ENCODE measurements at regions not wholly inside any gene's neighbourhood (a gene's known extent, or its start where the extent isn't known, plus 50 kb on each side); places are given as distances from the start of the nearest gene placed in this dataset.

DNA sequence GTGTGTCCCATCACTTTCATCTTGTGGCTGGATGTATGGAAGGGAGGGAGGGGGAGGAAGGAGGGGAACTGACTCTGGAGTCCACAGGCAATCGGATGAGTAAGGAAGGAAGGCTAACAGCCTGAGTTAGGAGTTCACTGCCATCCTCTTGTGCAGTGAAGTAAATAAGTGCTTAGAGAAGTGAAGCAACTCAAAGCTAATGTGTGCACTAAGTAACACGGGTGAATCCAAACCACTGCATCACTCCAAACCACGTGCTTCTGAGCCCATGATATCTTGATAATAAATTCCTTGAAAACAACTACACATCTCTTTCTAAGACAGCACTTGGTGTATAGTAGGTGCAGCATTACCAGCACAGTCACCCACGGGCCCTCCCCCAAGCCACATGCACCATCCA, 69.6 kb upstream of the OLFM1 start:
- TF ChIP-seq, protein P1, sequence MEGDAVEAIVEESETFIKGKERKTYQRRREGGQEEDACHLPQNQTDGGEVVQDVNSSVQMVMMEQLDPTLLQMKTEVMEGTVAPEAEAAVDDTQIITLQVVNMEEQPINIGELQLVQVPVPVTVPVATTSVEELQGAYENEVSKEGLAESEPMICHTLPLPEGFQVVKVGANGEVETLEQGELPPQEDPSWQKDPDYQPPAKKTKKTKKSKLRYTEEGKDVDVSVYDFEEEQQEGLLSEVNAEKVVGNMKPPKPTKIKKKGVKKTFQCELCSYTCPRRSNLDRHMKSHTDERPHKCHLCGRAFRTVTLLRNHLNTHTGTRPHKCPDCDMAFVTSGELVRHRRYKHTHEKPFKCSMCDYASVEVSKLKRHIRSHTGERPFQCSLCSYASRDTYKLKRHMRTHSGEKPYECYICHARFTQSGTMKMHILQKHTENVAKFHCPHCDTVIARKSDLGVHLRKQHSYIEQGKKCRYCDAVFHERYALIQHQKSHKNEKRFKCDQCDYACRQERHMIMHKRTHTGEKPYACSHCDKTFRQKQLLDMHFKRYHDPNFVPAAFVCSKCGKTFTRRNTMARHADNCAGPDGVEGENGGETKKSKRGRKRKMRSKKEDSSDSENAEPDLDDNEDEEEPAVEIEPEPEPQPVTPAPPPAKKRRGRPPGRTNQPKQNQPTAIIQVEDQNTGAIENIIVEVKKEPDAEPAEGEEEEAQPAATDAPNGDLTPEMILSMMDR (IDR thresholded peaks at IDR 0.05; ENCODE audit: low read length, missing control alignments) = no peak
- H3K4me3 ChIP-seq (replicated peaks; ENCODE audit: low read depth, low read length) = no peak overlapping the region

DNA sequence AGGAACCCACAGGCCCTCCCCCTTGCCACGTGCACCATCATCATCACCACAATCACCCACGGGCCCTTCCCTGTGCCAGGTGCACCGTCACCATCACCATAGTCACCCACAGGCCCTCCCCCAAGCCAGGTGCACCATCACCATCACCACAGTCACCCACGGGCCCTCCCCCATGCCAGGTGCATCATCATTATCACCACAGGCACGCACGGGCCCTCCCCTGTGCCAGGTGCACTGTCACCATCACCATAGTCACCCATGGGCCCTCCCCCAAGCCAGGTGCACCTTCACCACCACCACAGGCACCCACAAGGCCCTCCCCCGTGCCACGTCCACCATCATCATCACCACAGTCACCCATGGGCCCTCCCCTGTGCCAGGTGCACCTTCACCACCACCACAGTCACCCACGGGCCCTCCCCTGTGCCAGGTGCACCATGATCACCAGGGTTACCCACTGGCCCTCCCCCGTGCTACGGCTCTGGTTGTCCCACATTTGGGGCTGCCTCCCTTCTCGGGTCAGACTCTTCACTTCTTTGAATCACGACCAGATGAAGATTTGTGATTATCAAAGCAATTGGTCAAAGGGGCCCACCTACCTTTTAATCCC, 69.1 kb upstream of the OLFM1 start:
- no peak overlapping the region for H3K4me3 ChIP-seq (replicated peaks; ENCODE audit: low read depth, low read length)
- TF ChIP-seq, protein P1 (IDR thresholded peaks at IDR 0.05; ENCODE audit: low read length, missing control alignments) = no peak
- DNase-seq (ENCODE audit: low read depth) = no peak

More for the DNA sequence above, 69.6 kb upstream of the OLFM1 start:
- DNase-seq (ENCODE audit: low read depth) = no peak

DNA sequence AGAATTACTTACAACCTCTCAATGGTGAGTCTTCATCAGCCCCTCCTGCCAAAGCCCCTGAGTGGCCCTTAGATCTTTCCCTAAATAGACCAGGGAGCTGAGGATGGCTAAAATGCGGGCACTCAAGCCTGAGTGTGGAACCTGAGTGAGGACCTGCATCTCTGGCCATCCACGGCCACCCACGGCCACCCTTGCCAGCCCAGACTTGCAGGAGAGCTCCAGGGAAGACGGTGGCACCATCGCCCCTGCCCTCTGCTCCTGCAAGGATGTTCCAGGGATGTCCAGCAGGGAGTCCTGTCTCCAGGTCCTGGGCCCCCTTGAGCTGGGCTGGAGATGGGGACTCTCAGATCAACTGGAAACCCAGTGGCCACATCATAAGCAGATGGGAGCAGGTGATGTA, 68.2 kb upstream of the OLFM1 start:
- DNase-seq (ENCODE audit: low read depth) = no peak
- no peak overlapping the region for H3K4me3 ChIP-seq (replicated peaks; ENCODE audit: low read depth, low read length)
- TF ChIP-seq, protein P1 (IDR thresholded peaks at IDR 0.05; ENCODE audit: low read length, missing control alignments) = no peak

DNA sequence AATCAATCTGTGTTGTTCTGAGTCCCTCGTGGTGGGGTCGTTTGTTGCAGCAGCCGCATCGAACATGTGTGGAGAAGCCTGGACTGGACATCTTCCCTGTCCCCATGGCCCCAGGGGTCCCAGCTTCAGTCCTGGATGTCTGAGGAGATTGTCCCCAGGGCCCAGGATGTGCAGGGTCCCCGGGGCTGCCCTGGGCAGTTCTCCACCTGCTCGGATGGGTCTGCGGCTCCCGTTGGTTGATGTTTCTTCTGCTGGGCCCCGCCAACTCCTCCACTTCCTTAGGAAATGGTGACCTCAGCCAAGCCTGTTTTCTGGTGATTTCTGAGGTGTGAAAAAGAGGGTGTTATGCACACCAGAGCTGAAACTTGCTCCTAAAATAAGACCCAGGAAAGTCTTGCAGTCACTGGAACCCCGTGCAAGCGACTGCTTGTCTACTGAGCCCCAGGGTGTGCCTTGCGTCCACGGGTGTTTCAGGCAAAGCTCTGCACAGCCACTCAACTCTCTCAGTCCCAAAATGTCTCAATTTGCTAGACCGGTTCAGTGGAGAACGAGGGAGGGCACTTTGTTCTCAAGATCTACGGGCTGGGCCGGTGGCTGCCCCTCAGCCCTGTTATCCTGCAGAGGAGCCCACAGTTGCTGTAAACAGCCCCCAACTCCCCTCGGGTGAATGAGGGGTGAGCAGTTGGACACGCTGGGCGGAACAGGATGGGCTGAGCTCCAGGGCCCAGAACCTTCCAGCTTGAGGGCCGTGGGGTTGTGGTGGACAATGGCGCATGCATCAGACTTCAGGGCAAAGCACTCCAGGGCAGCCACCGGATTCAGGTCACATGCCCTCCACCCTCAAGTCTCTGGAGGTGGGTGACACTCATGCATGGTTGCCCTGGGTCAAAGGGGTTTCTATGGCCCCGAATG, 66.7 kb upstream of the OLFM1 start:
- DNase-seq (ENCODE audit: low read depth) = no peak
- TF ChIP-seq, protein P1 (IDR thresholded peaks at IDR 0.05; ENCODE audit: low read length, missing control alignments) = no peak
- H3K4me3 ChIP-seq (replicated peaks; ENCODE audit: low read depth, low read length) = no peak overlapping the region

DNA sequence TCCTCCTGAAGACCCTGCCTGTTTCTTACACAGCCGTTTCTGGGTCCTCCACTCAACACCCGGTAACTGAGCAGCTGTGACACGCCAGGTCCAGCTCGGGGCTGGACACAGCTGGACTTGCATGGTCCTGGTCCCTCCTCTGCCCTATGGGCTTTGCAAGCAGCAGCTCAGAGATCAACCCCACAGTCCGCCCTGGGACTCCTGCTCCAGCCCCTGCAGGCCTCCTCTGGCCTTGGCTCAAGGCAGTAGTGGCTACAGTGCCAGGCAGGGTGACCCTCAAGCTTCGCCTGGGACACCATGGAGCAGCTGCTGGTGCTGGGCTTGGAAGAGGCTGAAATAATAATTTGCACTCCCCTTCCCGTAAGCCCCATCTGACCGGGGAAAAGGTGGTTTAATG, 66.1 kb upstream of the OLFM1 start:
- no peak overlapping the region for H3K4me3 ChIP-seq (replicated peaks; ENCODE audit: low read depth, low read length)
- TF ChIP-seq, protein P1 (IDR thresholded peaks at IDR 0.05; ENCODE audit: low read length, missing control alignments) = no peak
- no peak for DNase-seq (ENCODE audit: low read depth)

DNA sequence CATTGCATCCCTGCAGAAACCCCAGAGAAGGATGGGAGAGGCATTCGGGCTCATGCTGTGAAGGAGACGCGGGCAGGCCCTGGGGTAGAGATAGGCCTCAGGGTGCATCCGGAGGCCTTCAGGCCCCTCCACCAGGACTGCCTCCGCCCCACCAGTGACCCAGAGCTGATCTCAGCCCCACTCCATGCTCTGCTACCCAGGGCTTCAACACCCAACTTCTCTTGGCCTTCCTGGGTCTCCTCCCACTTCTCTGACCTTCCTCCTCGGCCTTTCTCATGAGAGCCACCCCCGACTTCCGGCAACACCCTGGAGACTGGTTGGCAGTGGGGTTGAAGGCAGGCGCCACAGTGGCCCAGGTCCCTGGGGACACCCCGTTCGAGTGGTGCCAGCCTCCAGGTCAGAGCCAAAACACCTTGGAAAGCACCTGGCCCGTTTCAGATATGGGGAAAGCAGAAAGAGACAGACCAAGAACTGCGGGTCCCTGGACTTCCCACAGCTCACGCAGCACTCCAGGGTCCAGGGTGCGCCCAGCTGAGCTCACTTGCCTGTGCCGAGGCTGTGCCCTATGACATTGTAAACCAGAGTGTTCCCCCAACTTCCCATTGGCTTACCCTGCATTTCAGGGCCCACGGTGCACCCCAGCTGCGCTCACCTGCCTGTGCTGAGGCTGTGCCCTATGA, 65.1 kb upstream of the OLFM1 start:
- DNase-seq (ENCODE audit: low read depth) = no peak
- TF ChIP-seq, protein P1 (IDR thresholded peaks at IDR 0.05; ENCODE audit: low read length, missing control alignments) = no peak

More for the DNA sequence above, 65.1 kb upstream of the OLFM1 start:
- no peak overlapping the region for H3K4me3 ChIP-seq (replicated peaks; ENCODE audit: low read depth, low read length)

All from fibroblast of pulmonary artery (primary cell).